ENCODE measurements at regions not wholly inside any gene's neighbourhood (a gene's known extent, or its start where the extent isn't known, plus 50 kb on each side); places are given as distances from the start of the nearest gene placed in this dataset.

GRCh38 chr1:17914131-17914530 is 159.0 kb downstream of the ACTL8 start:
- H4K20me1 ChIP-seq (ENCODE audit: control insufficient read depth, insufficient read depth, insufficient read length) = no peaks in the 10 kb centered on the region
- no peak overlapping the region for H3K4me2 ChIP-seq (ENCODE audit: insufficient read depth, insufficient read length, low read length)
- no peak overlapping the region for H3T11ph ChIP-seq (ENCODE audit: low read length)
- H3K4me1 ChIP-seq (ENCODE audit: insufficient read depth, low read length) = no peaks in the 10 kb centered on the region; the same call in 1 of the 2 replicates
- H4K8ac ChIP-seq (replicated peaks; ENCODE audit: insufficient read length, low read depth, low read length) = no peak overlapping the region
- no peak overlapping the region for H2BK15ac ChIP-seq (ENCODE audit: low read depth, low read length)
- H3K27me3 ChIP-seq (ENCODE audit: insufficient read depth, low read length) = no peaks in the 10 kb centered on the region
- no peak overlapping the region for H2BK120ac ChIP-seq (ENCODE audit: low read depth, low read length, poor library complexity, severe bottlenecking)
- Mint-ChIP-seq H3K27ac (no peak overlapping the region), H3K9me3 (no peaks in the 10 kb centered on the region), H3K27me3 (ENCODE audit: low read depth) (peaks cover 30% of the 10 kb centered on the region), H3K4me3 (no peak overlapping the region), H3K4me1 (peaks cover 18 to 29% of the 10 kb centered on the region in 2 experiments), H3K36me3 (ENCODE audit: insufficient read depth in 1 of 3, low read depth in 3 of 3) (no peaks in the 10 kb centered on the region)
- no CpG with 5 or more reads among the region's 7 CpGs for WGBS (ENCODE audit: extremely low coverage, insufficient read length, low lambda C conversion rate)
- peak; percentile 14 for DNase-seq
- H2BK20ac ChIP-seq (ENCODE audit: low read depth, low read length, poor library complexity, severe bottlenecking) = no peak overlapping the region
- no peaks in the 10 kb centered on the region for H3K79me1 ChIP-seq (ENCODE audit: insufficient read depth, low read depth, low read length, poor library complexity, severe bottlenecking)
- no peak overlapping the region for H2AK5ac ChIP-seq (ENCODE audit: insufficient read length, low read length)
- no peaks in the 10 kb centered on the region for H3K23me2 ChIP-seq (ENCODE audit: insufficient read length, low read depth, low read length, poor library complexity, severe bottlenecking)
- no peak overlapping the region for H2AFZ ChIP-seq (ENCODE audit: low read length)
- no peak overlapping the region for H3K4ac ChIP-seq (ENCODE audit: low read depth, low read length)
- no peaks in the 10 kb centered on the region for H3K79me2 ChIP-seq (ENCODE audit: insufficient read depth, low read length)
- no peak overlapping the region for H4K5ac ChIP-seq (ENCODE audit: insufficient read length, low read depth, low read length)
- H2BK12ac ChIP-seq (ENCODE audit: insufficient read length, low read depth, low read length) = no peak overlapping the region
- H3K9me3 ChIP-seq (ENCODE audit: control insufficient read depth, low read depth, low read length) = no peaks in the 10 kb centered on the region
- H3K56ac ChIP-seq (ENCODE audit: insufficient read length, low read depth, low read length) = no peak overlapping the region
- H3K9ac ChIP-seq (ENCODE audit: extremely low read depth, insufficient read length, low read length) = no peak overlapping the region
- TF ChIP-seq CTCF (conservative IDR thresholded peaks at IDR 0.05) = no peak
- H3K23ac ChIP-seq (ENCODE audit: insufficient read length, low read depth, low read length) = no peak overlapping the region
- H3K27ac ChIP-seq (ENCODE audit: insufficient read length, low read depth, low read length) = no peak overlapping the region
- H3K14ac ChIP-seq (ENCODE audit: insufficient read depth, low read length) = no peak overlapping the region; the same call in 1 of the 2 replicates
- no peak overlapping the region for H3K18ac ChIP-seq (ENCODE audit: insufficient read length, low read depth, low read length)
- no peak overlapping the region for H4K91ac ChIP-seq (ENCODE audit: insufficient read length, low read depth, low read length)
- no peak overlapping the region for H2BK5ac ChIP-seq (ENCODE audit: insufficient read length, low read length)

All from H9 (cell line).